IMR-90 (cell line): ENCODE measurements at regions not wholly inside any gene's neighbourhood (a gene's known extent, or its start where the extent isn't known, plus 50 kb on each side); places are given as distances from the start of the nearest gene placed in this dataset.
A peak's percentile ranks its signal among the peaks of the same experiment; 100 is the strongest.

ENCODE experiments used
- ATAC-seq: fragments of 200-7000 bp; cut with Tn5 transposase; 2 replicates; pipeline ENCODE4 v1.9.1; 2020; ENCODE audit warnings: low read depth, mild to moderate bottlenecking, moderate library complexity
- BruUV-seq: library from RNA; stranded (reverse); fragments of 400-500 nt; replicated peaks from 2 replicates; lab custom pipeline; 2021; lab: Mats Ljungman, UMichigan
- CTCF ChIA-PET: fragments of 300-600 bp; formaldehyde crosslinking; extraction: SDS; loops from one replicate; lab custom pipeline; 2021; ENCODE audit warnings: antibody characterized with exemption; lab: Yijun Ruan, JAX
- POLR2A ChIA-PET: fragments of 300-600 bp; sonication (Branson Sonifier 250); formaldehyde crosslinking; loops from one replicate; lab custom pipeline; 2022; ENCODE audit warnings: antibody characterized with exemption; ENCODE audit not compliant: unreplicated experiment; lab: Charles Lee
- DNase-seq: peaks from one replicate; pipeline ENCODE4 v3.0.0; 2013
- H2AFZ ChIP-seq: replicated peaks from 2 replicates; pipeline ENCODE3; 2013; ENCODE audit warnings: low read length, mild to moderate bottlenecking; ENCODE audit not compliant: poor library complexity
- H2AK5ac ChIP-seq: 2 replicates; pipeline ENCODE4 v1.6.1; 2013; ENCODE audit warnings: low read depth, low read length, inconsistent platforms
- H2AK9ac ChIP-seq: replicated peaks from 2 replicates; pipeline ENCODE3; 2013; ENCODE audit warnings: mild to moderate bottlenecking, low read depth, low read length, moderate library complexity; ENCODE audit not compliant: poor library complexity
- H2BK120ac ChIP-seq: 2 replicates; pipeline ENCODE4 v1.6.1; 2013; ENCODE audit warnings: low read depth, low read length, inconsistent platforms
- H2BK15ac ChIP-seq: 3 replicates; pipeline ENCODE4 v1.6.1; 2013; ENCODE audit warnings: low read depth, low read length, inconsistent platforms
- H2BK20ac ChIP-seq: 2 replicates; pipeline ENCODE4 v1.6.1; 2013; ENCODE audit warnings: low read depth, mild to moderate bottlenecking, inconsistent platforms, low read length, moderate library complexity
- H2BK5ac ChIP-seq: 2 replicates; pipeline ENCODE4 v1.6.1; 2013; ENCODE audit warnings: mild to moderate bottlenecking, low read depth, low read length, inconsistent platforms; ENCODE audit not compliant: poor library complexity, severe bottlenecking
- H3K14ac ChIP-seq: replicated peaks from 2 replicates; pipeline ENCODE4 v1.6.1; 2013; ENCODE audit warnings: low read depth, low read length, inconsistent platforms
- H3K18ac ChIP-seq: 2 replicates; pipeline ENCODE4 v1.6.1; 2013; ENCODE audit warnings: low read depth, low read length, control low read depth
- H3K23ac ChIP-seq: 2 replicates; pipeline ENCODE4 v1.6.1; 2013; ENCODE audit warnings: low read depth, low read length, inconsistent platforms
- H3K27ac ChIP-seq: 2 replicates; pipeline ENCODE4 v1.5.1; 2013; ENCODE audit warnings: mild to moderate bottlenecking, control low read depth, low read length; ENCODE audit not compliant: insufficient read depth
- H3K27me3 ChIP-seq: 2 replicates; pipeline ENCODE4 v1.6.1; 2013; ENCODE audit warnings: low read length; ENCODE audit not compliant: control insufficient read depth, insufficient read depth
- H3K36me3 ChIP-seq: 2 replicates; pipeline ENCODE4 v1.6.1; 2013; ENCODE audit warnings: low read length, mixed read lengths; ENCODE audit not compliant: control insufficient read depth, insufficient read depth
- H3K4ac ChIP-seq: 2 replicates; pipeline ENCODE4 v1.6.1; 2013; ENCODE audit warnings: low read depth, low read length, inconsistent platforms
- H3K4me1 ChIP-seq: 2 replicates; pipeline ENCODE4 v1.6.1; 2013; ENCODE audit warnings: low read length, mixed read lengths; ENCODE audit not compliant: control insufficient read depth, insufficient read depth
- H3K4me2 ChIP-seq: 2 replicates; pipeline ENCODE4 v1.6.1; 2013; ENCODE audit warnings: low read depth, mild to moderate bottlenecking, control low read depth, low read length, moderate library complexity
- H3K4me3 ChIP-seq: 2 replicates; pipeline ENCODE4 v1.5.1; 2013; ENCODE audit warnings: low read depth, mild to moderate bottlenecking, control low read depth, low read length, moderate library complexity; ENCODE audit not compliant: insufficient read depth
- H3K56ac ChIP-seq: 2 replicates; pipeline ENCODE4 v1.6.1; 2013; ENCODE audit warnings: low read length, inconsistent platforms; ENCODE audit not compliant: insufficient read depth; ENCODE audit errors: extremely low read depth
- H3K79me1 ChIP-seq, 2 experiments: 2 replicates each; pipeline ENCODE4 v1.6.1; 2013; ENCODE audit warnings: low read length in 2 of 2, inconsistent platforms in 1 of 2, low read depth in 1 of 2
- H3K9ac ChIP-seq: 2 replicates; pipeline ENCODE4 v1.6.1; 2013; ENCODE audit warnings: low read depth, low read length, control low read depth
- H3K9me1 ChIP-seq: 2 replicates; pipeline ENCODE4 v1.6.1; 2013; ENCODE audit warnings: low read length, inconsistent platforms; ENCODE audit not compliant: insufficient read depth
- H3K9me3 ChIP-seq: 2 replicates; pipeline ENCODE4 v1.6.1; 2013; ENCODE audit warnings: low read length; ENCODE audit not compliant: control insufficient read depth, insufficient read depth
- H4K20me1 ChIP-seq: 2 replicates; pipeline ENCODE4 v1.6.1; 2013; ENCODE audit warnings: low read length, inconsistent platforms; ENCODE audit not compliant: insufficient read depth
- H4K5ac ChIP-seq: 2 replicates; pipeline ENCODE4 v1.6.1; 2013; ENCODE audit warnings: mild to moderate bottlenecking, low read depth, low read length, control low read depth
- H4K8ac ChIP-seq, 2 experiments: 2 replicates each; pipeline ENCODE4 v1.6.1; 2013; ENCODE audit warnings: low read depth in 2 of 2, low read length in 2 of 2, control low read depth in 1 of 2, inconsistent platforms in 1 of 2
- H4K91ac ChIP-seq: 2 replicates; pipeline ENCODE4 v1.6.1; 2013; ENCODE audit warnings: low read depth, low read length, inconsistent platforms; ENCODE audit not compliant: insufficient read depth
- CHD1 ChIP-seq: IDR thresholded peaks from 2 replicates; pipeline ENCODE4 v1.6.1; 2012; ENCODE audit warnings: low read depth, low read length, improper control_type of control experiment
- RFX5 ChIP-seq: IDR thresholded peaks from 2 replicates; pipeline ENCODE4 v1.8.0; 2012; ENCODE audit warnings: low read depth, mild to moderate bottlenecking, low read length, moderate library complexity
- WGBS, 2 experiments: methylation state at CpG; one replicate each; pipeline versions ENCODE4 v1.1.5 to v1.1.7; 2013; ENCODE audit warnings: missing lambda C conversion rate in 2 of 2; ENCODE audit not compliant: insufficient read length in 1 of 2; ENCODE audit errors: extremely low coverage in 2 of 2; 5-methylcytosine and 5-hydroxymethylcytosine counted together
- dilution Hi-C: fragments of 300-500 bp; cut with HindIII; formaldehyde crosslinking; loops from one replicate; pipeline ENCODE4 v1.14.3; 2018; ENCODE audit warnings: low sequenced_read_pairs; ENCODE audit not compliant: unreplicated experiment
- in situ Hi-C: fragments of 300-500 bp; cut with MboI; formaldehyde crosslinking; loops from 3 replicates; pipeline ENCODE4 v1.14.3; 2019; ENCODE audit warnings: low sequenced_read_pairs, inconsistent platforms, mixed read lengths
- intact Hi-C: fragments of 100-400 bp; cut with micrococcal nuclease; formaldehyde crosslinking; loops from 2 replicates; pipeline ENCODE4 v1.10.0; 2022
- TF ChIP-seq, protein P1 (sequence below): fragments of 150-350 bp; IDR thresholded peaks from 2 replicates; pipeline ENCODE4 v1.6.1; 2016; ENCODE audit warnings: low read depth, mild to moderate bottlenecking, low read length, moderate library complexity, borderline replicate concordance

DNA sequence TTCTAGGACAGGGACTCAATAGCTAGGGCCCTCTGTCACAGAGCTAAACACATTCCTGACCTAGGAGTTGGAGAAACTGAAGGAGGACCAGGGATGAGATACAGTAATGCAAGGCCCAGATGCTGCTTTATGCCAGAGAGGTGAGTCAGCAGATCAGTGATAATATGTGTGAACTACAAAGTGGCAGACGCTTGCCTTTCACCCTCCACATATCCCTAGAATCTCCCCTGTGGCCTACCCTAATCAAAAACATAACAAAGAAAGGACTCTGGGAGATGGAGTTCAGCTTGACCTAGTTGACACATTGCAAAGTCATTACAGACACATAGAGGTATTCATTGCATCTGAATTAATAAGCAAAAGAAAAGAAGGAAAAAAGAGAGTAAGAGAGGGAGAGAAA lies 417.6 kb upstream of the DYNLRB2 start:
- no peak overlapping the region for H4K5ac ChIP-seq

More for the DNA sequence above, 417.6 kb upstream of the DYNLRB2 start:
- Histone ChIP-seq H2BK120ac (no peak overlapping the region), H2AFZ (no peak overlapping the region), H3K18ac (no peak overlapping the region), H3K4me3 (no peak overlapping the region), H2AK5ac (no peak overlapping the region), H3K56ac (no peak overlapping the region), H2BK20ac (no peak overlapping the region), H3K4me1 (no peaks in the 10 kb centered on the region), H3K9me1 (no peaks in the 10 kb centered on the region), H2BK5ac (no peak overlapping the region), H3K79me1 (no peaks in the 10 kb centered on the region), H3K23ac (no peak overlapping the region), H3K27me3 (peaks cover 3% of the 10 kb centered on the region), H3K4ac (no peak overlapping the region), H2AK9ac (no peak overlapping the region), H2BK15ac (no peak overlapping the region), H4K20me1 (no peaks in the 10 kb centered on the region), H3K9me3 (no peaks in the 10 kb centered on the region), H4K91ac (no peak overlapping the region), H3K9ac (no peak overlapping the region), H3K14ac (no peak overlapping the region), H3K4me2 (no peak overlapping the region), H4K8ac (no peak overlapping the region), H3K36me3 (no peaks in the 10 kb centered on the region), H3K27ac (no peak overlapping the region)
- ATAC-seq: peak; percentile 21; the same call in 1 of the 2 replicates
- WGBS, 2 experiments: no CpG with 5 or more reads among the region's 1 CpG
- ChIA-PET CTCF (interaction anchor here (1.6 kb wide), 1 partner anchor 19 kb away, joined by 3 read pairs; no protein-coding TSS in a partner anchor), POLR2A (no interaction called here)
- no TSS peak for BruUV-seq
- no peak for DNase-seq
- intact Hi-C loops (no loop called here), dilution Hi-C loops (no loop called here), in situ Hi-C loops (no loop called here)
- TF ChIP-seq CHD1 (no peak), RFX5 (no peak)
- TF ChIP-seq, protein P1, sequence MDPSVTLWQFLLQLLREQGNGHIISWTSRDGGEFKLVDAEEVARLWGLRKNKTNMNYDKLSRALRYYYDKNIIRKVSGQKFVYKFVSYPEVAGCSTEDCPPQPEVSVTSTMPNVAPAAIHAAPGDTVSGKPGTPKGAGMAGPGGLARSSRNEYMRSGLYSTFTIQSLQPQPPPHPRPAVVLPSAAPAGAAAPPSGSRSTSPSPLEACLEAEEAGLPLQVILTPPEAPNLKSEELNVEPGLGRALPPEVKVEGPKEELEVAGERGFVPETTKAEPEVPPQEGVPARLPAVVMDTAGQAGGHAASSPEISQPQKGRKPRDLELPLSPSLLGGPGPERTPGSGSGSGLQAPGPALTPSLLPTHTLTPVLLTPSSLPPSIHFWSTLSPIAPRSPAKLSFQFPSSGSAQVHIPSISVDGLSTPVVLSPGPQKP: no peak
